GM12878 (cell line): ENCODE measurements at regions not wholly inside any gene's neighbourhood (a gene's known extent, or its start where the extent isn't known, plus 50 kb on each side); places are given as distances from the start of the nearest gene placed in this dataset.

ENCODE experiments used
- ATF7 ChIP-seq: fragments of 450-650 bp; IDR thresholded peaks from 2 replicates; pipeline ENCODE4 v1.6.1; 2016; ENCODE audit warnings: low read depth, mild to moderate bottlenecking
- DPF2 ChIP-seq: fragments of 450-650 bp; IDR thresholded peaks from 2 replicates; pipeline ENCODE4 v1.6.1; 2017; ENCODE audit warnings: mild to moderate bottlenecking
- ETV6 ChIP-seq, 2 experiments: fragments of 450-650 bp in 1 of 2; IDR thresholded peaks in 1 of 2; conservative IDR thresholded peaks in 1 of 2; 2 replicates each; pipeline ENCODE4 v1.6.1; 2014; ENCODE audit warnings: antibody characterized with exemption in 1 of 2, borderline replicate concordance in 1 of 2, low read depth in 1 of 2, mild to moderate bottlenecking in 1 of 2, moderate library complexity in 1 of 2
- MYC ChIP-seq: IDR thresholded peaks from 2 replicates; pipeline ENCODE4 v1.6.1; 2011; ENCODE audit warnings: mild to moderate bottlenecking, low read length, moderate library complexity, inconsistent platforms; ENCODE audit not compliant: insufficient read depth, insufficient replicate concordance, insufficient read length, severe bottlenecking
- RFX5 ChIP-seq: IDR thresholded peaks from 2 replicates; pipeline ENCODE4 v1.6.1; 2011; ENCODE audit warnings: low read depth, low read length, improper control_type of control experiment
- SIN3A ChIP-seq: IDR thresholded peaks from 2 replicates; pipeline ENCODE4 v1.6.1; 2012; ENCODE audit warnings: low read depth, low read length, improper control_type of control experiment
- SREBF2 ChIP-seq: IDR thresholded peaks from 2 replicates; pipeline ENCODE4 v1.6.1; 2012; ENCODE audit warnings: mild to moderate bottlenecking, low read length
- ZBTB40 ChIP-seq: fragments of 450-650 bp; IDR thresholded peaks from 2 replicates; pipeline ENCODE4 v1.6.1; 2016; ENCODE audit warnings: mild to moderate bottlenecking, moderate library complexity, borderline replicate concordance

- no peak for TF ChIP-seq ETV6 (conservative IDR thresholded peaks at IDR 0.05 in 1 of 2, IDR thresholded peaks at IDR 0.05 in 1 of 2; ENCODE audit: borderline replicate concordance in 1 of 2, low read depth in 1 of 2)
- no peak for TF ChIP-seq DPF2
- no peak for TF ChIP-seq SREBF2
- TF ChIP-seq MYC: no peak
- no peak for TF ChIP-seq ZBTB40
- TF ChIP-seq RFX5: no peak
- no peak for TF ChIP-seq SIN3A
- no peak for TF ChIP-seq ATF7
Measured at GRCh38 chr14:106235356-106236159, 709.2 kb downstream of the TMEM121 start (continued).
